Ovary (tissue), 3 donors: ENCODE measurements at regions not wholly inside any gene's neighbourhood (a gene's known extent, or its start where the extent isn't known, plus 50 kb on each side); places are given as distances from the start of the nearest gene placed in this dataset.

Experiments
- CTCF ChIP-seq, 3 donors: fragments of 450-650 bp in 2 of 3; fragments of 200-600 bp in 1 of 3; IDR thresholded peaks; one replicate each; pipeline versions ENCODE4 v1.5.1 to v1.8.0; 2016 to 2022; ENCODE audit warnings: antibody characterized with exemption in 3 of 3, mild to moderate bottlenecking in 1 of 3
- POLR2A ChIP-seq: fragments of 450-650 bp; IDR thresholded peaks from one replicate; pipeline ENCODE4 v1.6.1; 2017; ENCODE audit warnings: antibody characterized with exemption, mild to moderate bottlenecking, moderate library complexity
- donor health status: DM: no; HTN: no; CAD: no.

GRCh38 chr16:7185165-7185564 is 147.5 kb upstream of the RBFOX1 start:
- TF ChIP-seq CTCF (IDR thresholded peaks at IDR 0.05) (no peak), POLR2A (no peak)
